IMR-90 (cell line): ENCODE measurements at regions not wholly inside any gene's neighbourhood (a gene's known extent, or its start where the extent isn't known, plus 50 kb on each side); places are given as distances from the start of the nearest gene placed in this dataset.

Experiments
- ATAC-seq: fragments of 200-7000 bp; cut with Tn5 transposase; 2 replicates; pipeline ENCODE4 v1.9.1; 2020; ENCODE audit warnings: low read depth, mild to moderate bottlenecking, moderate library complexity
- BruUV-seq: library from RNA; stranded (reverse); fragments of 400-500 nt; replicated peaks from 2 replicates; lab custom pipeline; 2021; lab: Mats Ljungman, UMichigan
- CTCF ChIA-PET: fragments of 300-600 bp; formaldehyde crosslinking; extraction: SDS; loops from one replicate; lab custom pipeline; 2021; ENCODE audit warnings: antibody characterized with exemption; lab: Yijun Ruan, JAX
- POLR2A ChIA-PET: fragments of 300-600 bp; sonication (Branson Sonifier 250); formaldehyde crosslinking; loops from one replicate; lab custom pipeline; 2022; ENCODE audit warnings: antibody characterized with exemption; ENCODE audit not compliant: unreplicated experiment; lab: Charles Lee
- DNase-seq: peaks from one replicate; pipeline ENCODE4 v3.0.0; 2013
- H2AFZ ChIP-seq: replicated peaks from 2 replicates; pipeline ENCODE3; 2013; ENCODE audit warnings: low read length, mild to moderate bottlenecking; ENCODE audit not compliant: poor library complexity
- H2AK5ac ChIP-seq: 2 replicates; pipeline ENCODE4 v1.6.1; 2013; ENCODE audit warnings: low read depth, low read length, inconsistent platforms
- H2AK9ac ChIP-seq: replicated peaks from 2 replicates; pipeline ENCODE3; 2013; ENCODE audit warnings: mild to moderate bottlenecking, low read depth, low read length, moderate library complexity; ENCODE audit not compliant: poor library complexity
- H2BK120ac ChIP-seq: 2 replicates; pipeline ENCODE4 v1.6.1; 2013; ENCODE audit warnings: low read depth, low read length, inconsistent platforms
- H2BK15ac ChIP-seq: 3 replicates; pipeline ENCODE4 v1.6.1; 2013; ENCODE audit warnings: low read depth, low read length, inconsistent platforms
- H2BK20ac ChIP-seq: 2 replicates; pipeline ENCODE4 v1.6.1; 2013; ENCODE audit warnings: low read depth, mild to moderate bottlenecking, inconsistent platforms, low read length, moderate library complexity
- H2BK5ac ChIP-seq: 2 replicates; pipeline ENCODE4 v1.6.1; 2013; ENCODE audit warnings: mild to moderate bottlenecking, low read depth, low read length, inconsistent platforms; ENCODE audit not compliant: poor library complexity, severe bottlenecking
- H3K14ac ChIP-seq: replicated peaks from 2 replicates; pipeline ENCODE4 v1.6.1; 2013; ENCODE audit warnings: low read depth, low read length, inconsistent platforms
- H3K18ac ChIP-seq: 2 replicates; pipeline ENCODE4 v1.6.1; 2013; ENCODE audit warnings: low read depth, low read length, control low read depth
- H3K23ac ChIP-seq: 2 replicates; pipeline ENCODE4 v1.6.1; 2013; ENCODE audit warnings: low read depth, low read length, inconsistent platforms
- H3K27ac ChIP-seq: 2 replicates; pipeline ENCODE4 v1.5.1; 2013; ENCODE audit warnings: mild to moderate bottlenecking, control low read depth, low read length; ENCODE audit not compliant: insufficient read depth
- H3K27me3 ChIP-seq: 2 replicates; pipeline ENCODE4 v1.6.1; 2013; ENCODE audit warnings: low read length; ENCODE audit not compliant: control insufficient read depth, insufficient read depth
- H3K36me3 ChIP-seq: 2 replicates; pipeline ENCODE4 v1.6.1; 2013; ENCODE audit warnings: low read length, mixed read lengths; ENCODE audit not compliant: control insufficient read depth, insufficient read depth
- H3K4ac ChIP-seq: 2 replicates; pipeline ENCODE4 v1.6.1; 2013; ENCODE audit warnings: low read depth, low read length, inconsistent platforms
- H3K4me1 ChIP-seq: 2 replicates; pipeline ENCODE4 v1.6.1; 2013; ENCODE audit warnings: low read length, mixed read lengths; ENCODE audit not compliant: control insufficient read depth, insufficient read depth
- H3K4me2 ChIP-seq: 2 replicates; pipeline ENCODE4 v1.6.1; 2013; ENCODE audit warnings: low read depth, mild to moderate bottlenecking, control low read depth, low read length, moderate library complexity
- H3K4me3 ChIP-seq: 2 replicates; pipeline ENCODE4 v1.5.1; 2013; ENCODE audit warnings: low read depth, mild to moderate bottlenecking, control low read depth, low read length, moderate library complexity; ENCODE audit not compliant: insufficient read depth
- H3K56ac ChIP-seq: 2 replicates; pipeline ENCODE4 v1.6.1; 2013; ENCODE audit warnings: low read length, inconsistent platforms; ENCODE audit not compliant: insufficient read depth; ENCODE audit errors: extremely low read depth
- H3K79me1 ChIP-seq, 2 experiments: 2 replicates each; pipeline ENCODE4 v1.6.1; 2013; ENCODE audit warnings: low read length in 2 of 2, inconsistent platforms in 1 of 2, low read depth in 1 of 2
- H3K9ac ChIP-seq: 2 replicates; pipeline ENCODE4 v1.6.1; 2013; ENCODE audit warnings: low read depth, low read length, control low read depth
- H3K9me1 ChIP-seq: 2 replicates; pipeline ENCODE4 v1.6.1; 2013; ENCODE audit warnings: low read length, inconsistent platforms; ENCODE audit not compliant: insufficient read depth
- H3K9me3 ChIP-seq: 2 replicates; pipeline ENCODE4 v1.6.1; 2013; ENCODE audit warnings: low read length; ENCODE audit not compliant: control insufficient read depth, insufficient read depth
- H4K20me1 ChIP-seq: 2 replicates; pipeline ENCODE4 v1.6.1; 2013; ENCODE audit warnings: low read length, inconsistent platforms; ENCODE audit not compliant: insufficient read depth
- H4K5ac ChIP-seq: 2 replicates; pipeline ENCODE4 v1.6.1; 2013; ENCODE audit warnings: mild to moderate bottlenecking, low read depth, low read length, control low read depth
- H4K8ac ChIP-seq, 2 experiments: 2 replicates each; pipeline ENCODE4 v1.6.1; 2013; ENCODE audit warnings: low read depth in 2 of 2, low read length in 2 of 2, control low read depth in 1 of 2, inconsistent platforms in 1 of 2
- H4K91ac ChIP-seq: 2 replicates; pipeline ENCODE4 v1.6.1; 2013; ENCODE audit warnings: low read depth, low read length, inconsistent platforms; ENCODE audit not compliant: insufficient read depth
- BHLHE40 ChIP-seq: fragments of 150-350 bp; IDR thresholded peaks from 2 replicates; pipeline ENCODE4 v1.6.1; 2016; ENCODE audit warnings: mild to moderate bottlenecking, low read depth, low read length
- CEBPB ChIP-seq: IDR thresholded peaks from 2 replicates; pipeline ENCODE4 v1.6.1; 2012; ENCODE audit warnings: low read depth, low read length, improper control_type of control experiment
- CHD1 ChIP-seq: IDR thresholded peaks from 2 replicates; pipeline ENCODE4 v1.6.1; 2012; ENCODE audit warnings: low read depth, low read length, improper control_type of control experiment
- MXI1 ChIP-seq: IDR thresholded peaks from 2 replicates; pipeline ENCODE4 v1.6.1; 2012; ENCODE audit warnings: low read depth, mild to moderate bottlenecking, low read length, moderate library complexity, borderline replicate concordance
- POLR2A ChIP-seq: IDR thresholded peaks from 2 replicates; pipeline ENCODE4 v1.6.1; 2012; ENCODE audit warnings: mild to moderate bottlenecking, low read depth, low read length
- RCOR1 ChIP-seq: IDR thresholded peaks from 2 replicates; pipeline ENCODE4 v1.6.1; 2012; ENCODE audit warnings: mild to moderate bottlenecking, low read length, improper control_type of control experiment; ENCODE audit not compliant: insufficient replicate concordance
- RFX5 ChIP-seq: IDR thresholded peaks from 2 replicates; pipeline ENCODE4 v1.8.0; 2012; ENCODE audit warnings: low read depth, mild to moderate bottlenecking, low read length, moderate library complexity
- SMC3 ChIP-seq: fragments of 150-350 bp; IDR thresholded peaks from 2 replicates; pipeline ENCODE4 v1.6.1; 2016; ENCODE audit warnings: low read depth, mild to moderate bottlenecking, antibody characterized with exemption, low read length, moderate library complexity
- WGBS, 2 experiments: methylation state at CpG; one replicate each; pipeline versions ENCODE4 v1.1.5 to v1.1.7; 2013; ENCODE audit warnings: missing lambda C conversion rate in 2 of 2; ENCODE audit not compliant: insufficient read length in 1 of 2; ENCODE audit errors: extremely low coverage in 2 of 2; 5-methylcytosine and 5-hydroxymethylcytosine counted together
- dilution Hi-C: fragments of 300-500 bp; cut with HindIII; formaldehyde crosslinking; loops from one replicate; pipeline ENCODE4 v1.14.3; 2018; ENCODE audit warnings: low sequenced_read_pairs; ENCODE audit not compliant: unreplicated experiment
- in situ Hi-C: fragments of 300-500 bp; cut with MboI; formaldehyde crosslinking; loops from 3 replicates; pipeline ENCODE4 v1.14.3; 2019; ENCODE audit warnings: low sequenced_read_pairs, inconsistent platforms, mixed read lengths
- intact Hi-C: fragments of 100-400 bp; cut with micrococcal nuclease; formaldehyde crosslinking; loops from 2 replicates; pipeline ENCODE4 v1.10.0; 2022
- TF ChIP-seq, protein P1 (sequence below): conservative IDR thresholded peaks from 2 replicates; pipeline ENCODE4 v1.5.1; 2012; ENCODE audit warnings: mild to moderate bottlenecking, low read depth, low read length, improper control_type of control experiment

- no peaks in the 10 kb centered on the region for H3K9me3 ChIP-seq
- ATAC-seq = 0 out of 2 replicates have a peak, but pooled peaks have one; percentile 18
- H3K27me3 ChIP-seq = no peaks in the 10 kb centered on the region
- peak; percentile 45 for DNase-seq
- peak overlapping the region; percentile 50 for H2BK120ac ChIP-seq
- H2BK5ac ChIP-seq = peak overlapping the region; percentile 29
- peaks cover 11% of the 10 kb centered on the region for H3K9me1 ChIP-seq
- H3K56ac ChIP-seq = no peak overlapping the region
- BruUV-seq = no TSS peak
- no peak overlapping the region for H3K9ac ChIP-seq
- H2BK15ac ChIP-seq = 0 out of 3 replicates have a peak overlapping the region, but pooled peaks have one; percentile 6
- peak overlapping the region; percentile 70; the same call in 1 of the 2 replicates for H3K18ac ChIP-seq
- H3K4me2 ChIP-seq = no peak overlapping the region
- no peaks in the 10 kb centered on the region for H3K36me3 ChIP-seq
- no peak overlapping the region for H4K91ac ChIP-seq
- dilution Hi-C loops = no loop called here
- H4K20me1 ChIP-seq = no peaks in the 10 kb centered on the region
- WGBS, 2 experiments = no CpG with 5 or more reads among the region's 2 CpGs
- 0 out of 2 replicates have a peak overlapping the region, but pooled peaks have one; percentile 5 for H3K14ac ChIP-seq
- peak overlapping the region; percentile 40 for H2AFZ ChIP-seq
- no peak overlapping the region for H3K27ac ChIP-seq
- no peak overlapping the region; a peak in 1 of 4 replicates for H4K8ac ChIP-seq
- in situ Hi-C loops = no loop called here
- no peak overlapping the region for H3K4ac ChIP-seq
- peaks cover 23% of the 10 kb centered on the region for H3K4me1 ChIP-seq
- intact Hi-C loops = loop anchor here (5.0 kb wide), 1 partner anchor 163 kb away; no protein-coding TSS in a partner anchor
- H3K4me3 ChIP-seq = no peak overlapping the region
- H3K79me1 ChIP-seq = no peaks in the 10 kb centered on the region
- H4K5ac ChIP-seq = no peak overlapping the region; the same call in 1 of the 2 replicates
- no peak overlapping the region for H3K23ac ChIP-seq
- ChIA-PET CTCF (no interaction called here), POLR2A (no interaction called here)
- H2AK9ac ChIP-seq = no peak overlapping the region
- H2BK20ac ChIP-seq = no peak overlapping the region
- peak overlapping the region; percentile 52; the same call in 1 of the 2 replicates for H2AK5ac ChIP-seq
- TF ChIP-seq MXI1 (no peak), RCOR1 (no peak), RFX5 (no peak), CEBPB (no peak), POLR2A (no peak), SMC3 (no peak), CHD1 (no peak), BHLHE40 (no peak)
- TF ChIP-seq, protein P1, sequence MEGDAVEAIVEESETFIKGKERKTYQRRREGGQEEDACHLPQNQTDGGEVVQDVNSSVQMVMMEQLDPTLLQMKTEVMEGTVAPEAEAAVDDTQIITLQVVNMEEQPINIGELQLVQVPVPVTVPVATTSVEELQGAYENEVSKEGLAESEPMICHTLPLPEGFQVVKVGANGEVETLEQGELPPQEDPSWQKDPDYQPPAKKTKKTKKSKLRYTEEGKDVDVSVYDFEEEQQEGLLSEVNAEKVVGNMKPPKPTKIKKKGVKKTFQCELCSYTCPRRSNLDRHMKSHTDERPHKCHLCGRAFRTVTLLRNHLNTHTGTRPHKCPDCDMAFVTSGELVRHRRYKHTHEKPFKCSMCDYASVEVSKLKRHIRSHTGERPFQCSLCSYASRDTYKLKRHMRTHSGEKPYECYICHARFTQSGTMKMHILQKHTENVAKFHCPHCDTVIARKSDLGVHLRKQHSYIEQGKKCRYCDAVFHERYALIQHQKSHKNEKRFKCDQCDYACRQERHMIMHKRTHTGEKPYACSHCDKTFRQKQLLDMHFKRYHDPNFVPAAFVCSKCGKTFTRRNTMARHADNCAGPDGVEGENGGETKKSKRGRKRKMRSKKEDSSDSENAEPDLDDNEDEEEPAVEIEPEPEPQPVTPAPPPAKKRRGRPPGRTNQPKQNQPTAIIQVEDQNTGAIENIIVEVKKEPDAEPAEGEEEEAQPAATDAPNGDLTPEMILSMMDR = no peak
Measured at GRCh38 chr17:13418891-13419290, 182.8 kb downstream of the HS3ST3A1 start.
